Fibroblast of lung (primary cell): ENCODE measurements at regions not wholly inside any gene's neighbourhood (a gene's known extent, or its start where the extent isn't known, plus 50 kb on each side); places are given as distances from the start of the nearest gene placed in this dataset.

Experiments
- DNase-seq, 2 donors: peaks; one replicate each; pipeline versions ENCODE4 v3.0.0 to v3.0.0-alpha.2; 2010; ENCODE audit warnings: low read depth in 2 of 2
- H2AFZ ChIP-seq: 2 replicates; pipeline ENCODE4 v1.5.1; 2012; ENCODE audit warnings: low read length, control low read depth, inconsistent platforms
- H3K27ac ChIP-seq: 2 replicates; pipeline ENCODE4 v1.5.1; 2011; ENCODE audit warnings: low read length, control low read depth; ENCODE audit not compliant: insufficient read depth
- H3K27me3 ChIP-seq: 2 replicates; pipeline ENCODE4 v1.5.1; 2011; ENCODE audit warnings: mild to moderate bottlenecking, low read length; ENCODE audit not compliant: control insufficient read depth, insufficient read depth
- H3K36me3 ChIP-seq: 2 replicates; pipeline ENCODE4 v1.5.1; 2011; ENCODE audit warnings: low read length; ENCODE audit not compliant: control insufficient read depth, insufficient read depth
- H3K4me1 ChIP-seq: 2 replicates; pipeline ENCODE4 v1.5.1; 2011; ENCODE audit warnings: low read length; ENCODE audit not compliant: control insufficient read depth, insufficient read depth; ENCODE audit errors: extremely low read depth
- H3K4me2 ChIP-seq: 2 replicates; pipeline ENCODE4 v1.5.1; 2011; ENCODE audit warnings: low read length, control low read depth; ENCODE audit not compliant: insufficient read depth; ENCODE audit errors: extremely low read depth
- H3K4me3 ChIP-seq, 4 experiments: fragments of 200-600 bp in 1 of 4; sonication (generic) in 1 of 4; replicated peaks in 1 of 4; 2 replicates each; pipeline ENCODE4 v1.5.1; 2011 to 2016; ENCODE audit warnings: low read length in 4 of 4, low read depth in 3 of 4, mild to moderate bottlenecking in 3 of 4, control low read depth in 2 of 4, inconsistent platforms in 1 of 4, mixed read lengths in 1 of 4; ENCODE audit not compliant: insufficient read depth in 1 of 4; ENCODE audit errors: control extremely low read depth in 1 of 4
- H3K79me2 ChIP-seq: 2 replicates; pipeline ENCODE4 v1.5.1; 2012; ENCODE audit warnings: mild to moderate bottlenecking, low read length, inconsistent platforms; ENCODE audit not compliant: control insufficient read depth, insufficient read depth
- H3K9ac ChIP-seq: 2 replicates; pipeline ENCODE4 v1.5.1; 2011; ENCODE audit warnings: mild to moderate bottlenecking, low read length, control low read depth; ENCODE audit not compliant: insufficient read depth
- H3K9me3 ChIP-seq: 2 replicates; pipeline ENCODE4 v1.5.1; 2012; ENCODE audit warnings: low read depth, low read length; ENCODE audit not compliant: control insufficient read depth, insufficient read depth
- H4K20me1 ChIP-seq: 2 replicates; pipeline ENCODE4 v1.5.1; 2011; ENCODE audit warnings: low read length; ENCODE audit not compliant: control insufficient read depth, insufficient read depth; ENCODE audit errors: extremely low read depth
- EZH2 ChIP-seq: IDR thresholded peaks from 2 replicates; pipeline ENCODE4 v1.5.1; 2012; ENCODE audit warnings: low read length, control low read depth, mild to moderate bottlenecking; ENCODE audit errors: missing control alignments
- TF ChIP-seq, protein P1 (sequence below), 2 donors: IDR thresholded peaks in 1 of 2; conservative IDR thresholded peaks in 1 of 2; 1 replicate in 1 of 2; 2 replicates in 1 of 2; pipeline ENCODE4 v1.5.1; 2011 to 2012; ENCODE audit warnings: low read length in 2 of 2, control low read depth in 1 of 2, inconsistent platforms in 1 of 2, low read depth in 1 of 2, mild to moderate bottlenecking in 1 of 2

DNA sequence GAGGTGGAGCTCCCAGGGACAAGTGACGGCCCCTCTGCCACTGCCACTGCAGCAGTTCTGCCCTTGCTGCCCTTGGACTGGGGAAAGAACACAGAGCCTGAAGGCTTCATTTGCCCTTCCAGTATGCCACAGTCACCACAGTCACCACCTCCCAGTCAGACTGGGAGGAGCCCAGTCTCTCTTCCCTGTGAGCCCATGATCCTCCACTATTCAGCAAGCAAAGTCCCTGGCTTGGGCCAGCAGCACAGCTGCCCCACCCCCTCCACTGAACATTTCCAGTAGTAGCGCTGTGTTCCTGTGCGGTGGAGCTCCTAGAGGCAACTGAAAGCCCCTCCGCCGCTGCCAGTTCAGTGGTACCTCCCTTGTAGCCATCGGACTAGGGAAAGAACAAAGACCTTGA lies 329.4 kb downstream of the MAN2A1 start:
- H3K9me3 ChIP-seq, result no peaks in the 10 kb centered on the region
- H3K36me3 ChIP-seq, result no peaks in the 10 kb centered on the region
- H4K20me1 ChIP-seq, result no peaks in the 10 kb centered on the region
- H3K79me2 ChIP-seq, result no peaks in the 10 kb centered on the region
- no peak overlapping the region for H2AFZ ChIP-seq
- no peaks in the 10 kb centered on the region for H3K4me1 ChIP-seq
- H3K4me3 ChIP-seq, result no peak overlapping the region
- no peak for DNase-seq
- H3K9ac ChIP-seq, result no peak overlapping the region
- H3K4me2 ChIP-seq, result no peak overlapping the region
- no peak overlapping the region for H3K27ac ChIP-seq
- TF ChIP-seq, protein P1, sequence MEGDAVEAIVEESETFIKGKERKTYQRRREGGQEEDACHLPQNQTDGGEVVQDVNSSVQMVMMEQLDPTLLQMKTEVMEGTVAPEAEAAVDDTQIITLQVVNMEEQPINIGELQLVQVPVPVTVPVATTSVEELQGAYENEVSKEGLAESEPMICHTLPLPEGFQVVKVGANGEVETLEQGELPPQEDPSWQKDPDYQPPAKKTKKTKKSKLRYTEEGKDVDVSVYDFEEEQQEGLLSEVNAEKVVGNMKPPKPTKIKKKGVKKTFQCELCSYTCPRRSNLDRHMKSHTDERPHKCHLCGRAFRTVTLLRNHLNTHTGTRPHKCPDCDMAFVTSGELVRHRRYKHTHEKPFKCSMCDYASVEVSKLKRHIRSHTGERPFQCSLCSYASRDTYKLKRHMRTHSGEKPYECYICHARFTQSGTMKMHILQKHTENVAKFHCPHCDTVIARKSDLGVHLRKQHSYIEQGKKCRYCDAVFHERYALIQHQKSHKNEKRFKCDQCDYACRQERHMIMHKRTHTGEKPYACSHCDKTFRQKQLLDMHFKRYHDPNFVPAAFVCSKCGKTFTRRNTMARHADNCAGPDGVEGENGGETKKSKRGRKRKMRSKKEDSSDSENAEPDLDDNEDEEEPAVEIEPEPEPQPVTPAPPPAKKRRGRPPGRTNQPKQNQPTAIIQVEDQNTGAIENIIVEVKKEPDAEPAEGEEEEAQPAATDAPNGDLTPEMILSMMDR (conservative IDR thresholded peaks at IDR 0.05 in 1 of 2, IDR thresholded peaks at IDR 0.05 in 1 of 2; ENCODE audit: low read depth in 1 of 2, low read length in 2 of 2), result no peak
- no peak for TF ChIP-seq EZH2
- no peaks in the 10 kb centered on the region for H3K27me3 ChIP-seq

DNA sequence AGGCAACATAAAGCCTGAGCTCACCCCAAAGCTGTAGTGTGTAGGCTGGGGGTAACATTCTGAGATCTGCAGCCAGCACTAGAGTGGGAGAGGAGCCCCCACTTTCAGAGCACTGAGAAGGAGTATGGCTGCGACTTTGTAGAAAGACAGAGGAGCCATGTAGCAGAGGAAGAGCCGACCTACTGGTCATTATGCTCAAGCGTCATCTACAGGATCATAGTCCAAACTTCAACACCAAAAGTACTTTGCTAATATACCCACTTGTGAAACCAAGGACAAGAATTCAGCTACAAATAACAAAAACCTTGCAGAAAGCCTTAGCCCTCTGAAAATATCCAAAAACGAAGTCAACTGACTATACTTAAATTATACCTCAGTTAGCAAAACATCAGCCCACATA lies 330.1 kb downstream of the MAN2A1 start:
- DNase-seq, result no peak
- Histone ChIP-seq H3K4me1 (no peaks in the 10 kb centered on the region), H4K20me1 (no peaks in the 10 kb centered on the region), H2AFZ (no peak overlapping the region), H3K27me3 (no peaks in the 10 kb centered on the region), H3K79me2 (no peaks in the 10 kb centered on the region), H3K9me3 (no peaks in the 10 kb centered on the region), H3K36me3 (no peaks in the 10 kb centered on the region), H3K9ac (no peak overlapping the region), H3K27ac (no peak overlapping the region), H3K4me2 (no peak overlapping the region), H3K4me3 (no peak overlapping the region)
- TF ChIP-seq, protein P1 (conservative IDR thresholded peaks at IDR 0.05 in 1 of 2, IDR thresholded peaks at IDR 0.05 in 1 of 2; ENCODE audit: low read depth in 1 of 2, low read length in 2 of 2), result no peak
- TF ChIP-seq EZH2, result no peak

DNA sequence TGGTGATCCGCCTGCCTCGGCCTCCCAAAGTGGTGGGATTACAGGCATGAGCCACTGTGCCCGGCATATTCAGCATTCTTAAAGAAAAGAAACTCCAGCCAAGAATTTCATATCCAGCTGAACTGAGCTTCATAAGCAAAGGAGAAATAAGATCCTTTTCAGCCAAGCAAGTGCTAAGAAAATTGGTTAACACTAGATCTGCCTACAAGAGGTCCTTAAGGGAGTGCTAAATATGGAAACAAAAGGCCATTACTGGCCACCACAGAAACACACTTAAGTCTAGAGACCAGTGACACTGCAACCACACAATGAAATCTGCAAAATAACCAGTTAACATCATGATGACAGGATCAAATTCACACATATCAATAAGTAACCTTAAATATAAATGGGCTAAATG lies 331.5 kb downstream of the MAN2A1 start:
- no peak for DNase-seq
- no peaks in the 10 kb centered on the region for H3K4me1 ChIP-seq
- no peaks in the 10 kb centered on the region for H3K27me3 ChIP-seq
- H3K4me3 ChIP-seq, result no peak overlapping the region
- no peaks in the 10 kb centered on the region for H4K20me1 ChIP-seq
- H3K79me2 ChIP-seq, result no peaks in the 10 kb centered on the region
- no peaks in the 10 kb centered on the region for H3K9me3 ChIP-seq
- no peaks in the 10 kb centered on the region for H3K36me3 ChIP-seq
- no peak overlapping the region for H3K9ac ChIP-seq
- TF ChIP-seq, protein P1 (conservative IDR thresholded peaks at IDR 0.05 in 1 of 2, IDR thresholded peaks at IDR 0.05 in 1 of 2; ENCODE audit: low read depth in 1 of 2, low read length in 2 of 2), result no peak
- TF ChIP-seq EZH2, result no peak
- no peak overlapping the region for H3K4me2 ChIP-seq
- no peak overlapping the region for H2AFZ ChIP-seq
- no peak overlapping the region for H3K27ac ChIP-seq
